DND-41 (cell line): ENCODE measurements at regions not wholly inside any gene's neighbourhood (a gene's known extent, or its start where the extent isn't known, plus 50 kb on each side); places are given as distances from the start of the nearest gene placed in this dataset.

Source experiments
- ATAC-seq: fragments of 200-7000 bp; cut with Tn5 transposase; 3 replicates; pipeline ENCODE4 v1.9.1; 2021; ENCODE audit warnings: low read depth; ENCODE audit not compliant: insufficient read depth
- DNase-seq: peaks from one replicate; pipeline ENCODE4 v3.0.0-alpha.2; 2020
- H2AFZ ChIP-seq: 2 replicates; pipeline ENCODE4 v1.6.0; 2012; ENCODE audit warnings: low read depth, low read length
- H3K27ac ChIP-seq: 2 replicates; pipeline ENCODE4 v1.5.1; 2012; ENCODE audit warnings: low read length, inconsistent platforms
- H3K27me3 ChIP-seq: fragments of 200-600 bp; sonication (generic); 2 replicates; pipeline ENCODE4 v1.6.0; 2012; ENCODE audit warnings: low read length, mild to moderate bottlenecking, inconsistent platforms; ENCODE audit not compliant: insufficient read depth, poor library complexity
- H3K36me3 ChIP-seq: 2 replicates; pipeline ENCODE4 v1.5.1; 2012; ENCODE audit warnings: low read length, inconsistent platforms; ENCODE audit not compliant: insufficient read depth
- H3K4me1 ChIP-seq: 2 replicates; pipeline ENCODE4 v1.5.1; 2012; ENCODE audit warnings: mild to moderate bottlenecking, low read length; ENCODE audit not compliant: insufficient read depth
- H3K4me2 ChIP-seq: 2 replicates; pipeline ENCODE4 v1.6.0; 2012; ENCODE audit warnings: mild to moderate bottlenecking, moderate library complexity, low read length, inconsistent platforms; ENCODE audit not compliant: insufficient read depth
- H3K4me3 ChIP-seq, 2 experiments: fragments of 200-600 bp in 1 of 2; shearing (Covaris generic) in 1 of 2; 2 replicates each; pipeline ENCODE4 v1.5.1; 2012 to 2016; ENCODE audit warnings: inconsistent platforms in 2 of 2, low read length in 2 of 2, mild to moderate bottlenecking in 2 of 2, low read depth in 1 of 2, moderate library complexity in 1 of 2
- H3K79me2 ChIP-seq: 2 replicates; pipeline ENCODE4 v1.6.0; 2012; ENCODE audit warnings: low read length, inconsistent platforms; ENCODE audit not compliant: insufficient read depth
- H3K9ac ChIP-seq: 2 replicates; pipeline ENCODE4 v1.6.0; 2012; ENCODE audit warnings: low read depth, mild to moderate bottlenecking, inconsistent platforms, low read length, moderate library complexity
- H3K9me3 ChIP-seq: 2 replicates; pipeline ENCODE4 v1.5.1; 2012; ENCODE audit warnings: low read length, moderate library complexity, mild to moderate bottlenecking, inconsistent platforms; ENCODE audit not compliant: insufficient read depth, severe bottlenecking
- H4K20me1 ChIP-seq: 2 replicates; pipeline ENCODE4 v1.6.0; 2012; ENCODE audit warnings: low read length; ENCODE audit not compliant: insufficient read depth
- CTCF ChIP-seq: IDR thresholded peaks from 2 replicates; pipeline ENCODE4 v1.5.1; 2012; ENCODE audit warnings: borderline replicate concordance, low read length, moderate library complexity, mild to moderate bottlenecking; ENCODE audit not compliant: poor library complexity, severe bottlenecking; ENCODE audit errors: extremely low read depth
- EZH2 ChIP-seq: IDR thresholded peaks from 3 replicates; pipeline ENCODE4 v1.6.1; 2012; ENCODE audit warnings: borderline replicate concordance, low read depth, mild to moderate bottlenecking, moderate library complexity, low read length, inconsistent platforms; ENCODE audit not compliant: severe bottlenecking

DNA sequence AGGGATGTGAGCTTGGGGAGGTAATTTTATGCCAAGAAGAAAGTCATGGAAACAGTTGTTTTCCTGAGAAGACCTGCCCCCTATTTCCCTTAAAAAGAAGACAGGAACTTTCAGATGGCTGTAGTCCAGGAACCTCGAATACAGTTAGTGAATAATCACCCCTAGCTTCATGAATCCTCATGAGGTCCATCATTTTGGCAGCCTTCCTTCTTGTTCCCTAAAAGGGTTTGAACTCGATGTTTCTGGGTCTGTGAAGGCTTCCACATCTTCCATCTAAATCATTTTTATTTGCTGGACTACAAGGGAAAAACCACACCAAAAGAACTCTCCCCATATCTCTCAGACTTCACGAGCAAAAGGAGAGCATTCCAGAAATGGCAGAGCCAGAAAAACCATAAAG lies 290.8 kb downstream of the SLC4A3 start:
- no peaks in the 10 kb centered on the region for H3K4me1 ChIP-seq
- H4K20me1 ChIP-seq, result no peaks in the 10 kb centered on the region
- DNase-seq (no peak), ATAC-seq (no peak)
- no peaks in the 10 kb centered on the region for H3K36me3 ChIP-seq
- H2AFZ ChIP-seq, result no peak overlapping the region
- no peak overlapping the region for H3K9ac ChIP-seq
- no peaks in the 10 kb centered on the region for H3K9me3 ChIP-seq
- H3K4me3 ChIP-seq, result no peak overlapping the region
- H3K27me3 ChIP-seq, result peaks cover 3% of the 10 kb centered on the region
- H3K79me2 ChIP-seq, result no peaks in the 10 kb centered on the region
- TF ChIP-seq EZH2, result no peak
- TF ChIP-seq CTCF, result no peak
- no peak overlapping the region for H3K27ac ChIP-seq
- H3K4me2 ChIP-seq, result no peak overlapping the region

- Histone ChIP-seq H3K9ac (no peak overlapping the region), H3K9me3 (no peaks in the 10 kb centered on the region), H3K36me3 (no peaks in the 10 kb centered on the region), H3K79me2 (no peaks in the 10 kb centered on the region), H3K27me3 (peaks cover 3% of the 10 kb centered on the region), H3K4me1 (no peaks in the 10 kb centered on the region), H2AFZ (no peak overlapping the region), H4K20me1 (no peaks in the 10 kb centered on the region), H3K4me3 (no peak overlapping the region), H3K27ac (no peak overlapping the region), H3K4me2 (no peak overlapping the region)
- ATAC-seq, result no peak
- DNase-seq, result no peak
- TF ChIP-seq CTCF (no peak), EZH2 (no peak)
Measured at GRCh38 chr2:219918944-219919343, 291.5 kb downstream of the SLC4A3 start.

DNA sequence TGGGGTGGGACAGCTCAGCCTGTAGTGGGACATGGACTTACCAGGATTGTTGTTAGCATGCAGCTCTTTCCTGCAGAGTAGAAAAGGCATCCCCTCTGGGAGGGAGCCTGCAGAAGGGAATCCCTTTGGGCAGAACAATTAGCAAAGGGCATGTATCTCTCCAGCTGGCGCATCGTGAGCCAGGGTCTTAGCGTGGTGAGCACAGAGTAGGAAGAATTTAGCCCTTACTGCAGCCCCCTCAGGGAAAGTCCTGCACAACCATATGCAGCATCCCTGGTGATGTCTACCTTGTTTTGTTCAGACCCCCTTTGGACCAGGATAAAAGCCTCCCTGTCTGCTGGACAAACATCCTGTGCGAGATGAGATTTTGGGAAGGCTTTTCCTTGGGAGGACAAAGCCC lies 292.1 kb downstream of the SLC4A3 start:
- Histone ChIP-seq H4K20me1 (no peaks in the 10 kb centered on the region), H3K27ac (no peak overlapping the region), H3K4me2 (no peak overlapping the region), H3K27me3 (peaks cover 3% of the 10 kb centered on the region), H3K9ac (no peak overlapping the region), H3K4me1 (no peaks in the 10 kb centered on the region), H3K79me2 (no peaks in the 10 kb centered on the region), H2AFZ (no peak overlapping the region), H3K36me3 (no peaks in the 10 kb centered on the region), H3K4me3 (no peak overlapping the region), H3K9me3 (no peaks in the 10 kb centered on the region)
- DNase-seq (no peak), ATAC-seq (no peak)
- TF ChIP-seq EZH2 (no peak), CTCF (no peak)

GRCh38 chr2:219929835-219930234 lies 302.4 kb downstream of the SLC4A3 start:
- Histone ChIP-seq H2AFZ (no peak overlapping the region), H3K36me3 (no peaks in the 10 kb centered on the region), H3K27me3 (no peaks in the 10 kb centered on the region), H3K79me2 (no peaks in the 10 kb centered on the region), H3K9me3 (no peaks in the 10 kb centered on the region), H4K20me1 (no peaks in the 10 kb centered on the region), H3K4me2 (no peak overlapping the region), H3K4me1 (no peaks in the 10 kb centered on the region), H3K4me3 (no peak overlapping the region), H3K9ac (no peak overlapping the region), H3K27ac (no peak overlapping the region)
- no peak for TF ChIP-seq CTCF
- TF ChIP-seq EZH2, result no peak
- DNase-seq (no peak), ATAC-seq (no peak)
